ENCODE measurements at regions not wholly inside any gene's neighbourhood (a gene's known extent, or its start where the extent isn't known, plus 50 kb on each side); places are given as distances from the start of the nearest gene placed in this dataset.

- TF ChIP-seq, protein P1, sequence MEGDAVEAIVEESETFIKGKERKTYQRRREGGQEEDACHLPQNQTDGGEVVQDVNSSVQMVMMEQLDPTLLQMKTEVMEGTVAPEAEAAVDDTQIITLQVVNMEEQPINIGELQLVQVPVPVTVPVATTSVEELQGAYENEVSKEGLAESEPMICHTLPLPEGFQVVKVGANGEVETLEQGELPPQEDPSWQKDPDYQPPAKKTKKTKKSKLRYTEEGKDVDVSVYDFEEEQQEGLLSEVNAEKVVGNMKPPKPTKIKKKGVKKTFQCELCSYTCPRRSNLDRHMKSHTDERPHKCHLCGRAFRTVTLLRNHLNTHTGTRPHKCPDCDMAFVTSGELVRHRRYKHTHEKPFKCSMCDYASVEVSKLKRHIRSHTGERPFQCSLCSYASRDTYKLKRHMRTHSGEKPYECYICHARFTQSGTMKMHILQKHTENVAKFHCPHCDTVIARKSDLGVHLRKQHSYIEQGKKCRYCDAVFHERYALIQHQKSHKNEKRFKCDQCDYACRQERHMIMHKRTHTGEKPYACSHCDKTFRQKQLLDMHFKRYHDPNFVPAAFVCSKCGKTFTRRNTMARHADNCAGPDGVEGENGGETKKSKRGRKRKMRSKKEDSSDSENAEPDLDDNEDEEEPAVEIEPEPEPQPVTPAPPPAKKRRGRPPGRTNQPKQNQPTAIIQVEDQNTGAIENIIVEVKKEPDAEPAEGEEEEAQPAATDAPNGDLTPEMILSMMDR (conservative IDR thresholded peaks at IDR 0.05; ENCODE audit: low read depth, low read length) = no peak
- TF ChIP-seq EZH2 (IDR thresholded peaks at IDR 0.05; ENCODE audit: borderline replicate concordance, low read depth, low read length, poor library complexity, severe bottlenecking) = no peak
- Histone ChIP-seq H3K9me3 (ENCODE audit: low read depth, low read length, poor library complexity, severe bottlenecking) (no peaks in the 10 kb centered on the region), H3K4me3 (ENCODE audit: low read depth, low read length, poor library complexity, severe bottlenecking) (no peak overlapping the region), H3K4me1 (ENCODE audit: insufficient read depth, low read length, poor library complexity, severe bottlenecking) (no peaks in the 10 kb centered on the region), H3K27ac (ENCODE audit: low read depth, low read length, poor library complexity, severe bottlenecking) (no peak overlapping the region), H3K36me3 (ENCODE audit: insufficient read depth, low read length, poor library complexity, severe bottlenecking) (no peaks in the 10 kb centered on the region), H3K27me3 (replicated peaks; ENCODE audit: insufficient read depth, low read depth, low read length, poor library complexity) (no peaks in the 10 kb centered on the region)
- no peak for DNase-seq (ENCODE audit: low spot score)
- no TSS peak for BruUV-seq (replicated peaks)
- CTCF ChIA-PET = no interaction called here
- intact Hi-C loops (cut with micrococcal nuclease; ENCODE audit: unreplicated experiment) = no loop called here
- POLR2A ChIA-PET (ENCODE audit: low non-redundant PET) = no interaction called here
These were observed 890.2 kb upstream of the KCND2 start for GRCh38 chr7:119382726-119383125.

GRCh38 chr7:119395024-119395423 lies 878.0 kb upstream of the KCND2 start:
- Histone ChIP-seq H3K4me3 (ENCODE audit: low read depth, low read length, poor library complexity, severe bottlenecking) (no peak overlapping the region), H3K9me3 (ENCODE audit: low read depth, low read length, poor library complexity, severe bottlenecking) (no peaks in the 10 kb centered on the region), H3K4me1 (ENCODE audit: insufficient read depth, low read length, poor library complexity, severe bottlenecking) (no peaks in the 10 kb centered on the region), H3K27ac (ENCODE audit: low read depth, low read length, poor library complexity, severe bottlenecking) (no peak overlapping the region), H3K27me3 (replicated peaks; ENCODE audit: insufficient read depth, low read depth, low read length, poor library complexity) (no peaks in the 10 kb centered on the region), H3K36me3 (ENCODE audit: insufficient read depth, low read length, poor library complexity, severe bottlenecking) (no peaks in the 10 kb centered on the region)
- BruUV-seq (replicated peaks) = no TSS peak
- CTCF ChIA-PET = no interaction called here
- DNase-seq (ENCODE audit: low spot score) = no peak
- intact Hi-C loops (cut with micrococcal nuclease; ENCODE audit: unreplicated experiment) = no loop called here
- TF ChIP-seq, protein P1 (conservative IDR thresholded peaks at IDR 0.05; ENCODE audit: low read depth, low read length) = no peak
- no peak for TF ChIP-seq EZH2 (IDR thresholded peaks at IDR 0.05; ENCODE audit: borderline replicate concordance, low read depth, low read length, poor library complexity, severe bottlenecking)
- POLR2A ChIA-PET (ENCODE audit: low non-redundant PET) = no interaction called here

- H3K27ac ChIP-seq (ENCODE audit: low read depth, low read length, poor library complexity, severe bottlenecking) = no peak overlapping the region
- no TSS peak for BruUV-seq (replicated peaks)
- no peaks in the 10 kb centered on the region for H3K4me1 ChIP-seq (ENCODE audit: insufficient read depth, low read length, poor library complexity, severe bottlenecking)
- ChIA-PET POLR2A (ENCODE audit: low non-redundant PET) (no interaction called here), CTCF (no interaction called here)
- intact Hi-C loops (cut with micrococcal nuclease; ENCODE audit: unreplicated experiment) = no loop called here
- no peaks in the 10 kb centered on the region for H3K36me3 ChIP-seq (ENCODE audit: insufficient read depth, low read length, poor library complexity, severe bottlenecking)
- no peak for DNase-seq (ENCODE audit: low spot score)
- H3K9me3 ChIP-seq (ENCODE audit: low read depth, low read length, poor library complexity, severe bottlenecking) = no peaks in the 10 kb centered on the region
- TF ChIP-seq, protein P1 (conservative IDR thresholded peaks at IDR 0.05; ENCODE audit: low read depth, low read length) = no peak
- TF ChIP-seq EZH2 (IDR thresholded peaks at IDR 0.05; ENCODE audit: borderline replicate concordance, low read depth, low read length, poor library complexity, severe bottlenecking) = no peak
- H3K4me3 ChIP-seq (ENCODE audit: low read depth, low read length, poor library complexity, severe bottlenecking) = no peak overlapping the region
- no peaks in the 10 kb centered on the region for H3K27me3 ChIP-seq (replicated peaks; ENCODE audit: insufficient read depth, low read depth, low read length, poor library complexity)
These were observed 875.8 kb upstream of the KCND2 start for GRCh38 chr7:119397156-119397555.

Measured in A673 (cell line).